Trophoblast cell (in vitro differentiated cells and primary cell): ENCODE measurements at regions not wholly inside any gene's neighbourhood (a gene's known extent, or its start where the extent isn't known, plus 50 kb on each side); places are given as distances from the start of the nearest gene placed in this dataset.

Experiments used
- DNase-seq, 2 donors: peaks; one replicate each; pipeline ENCODE4 v3.0.0-alpha.2; 2016
- H2AFZ ChIP-seq: 2 replicates; pipeline ENCODE4 v1.6.1; 2013; ENCODE audit warnings: low read length, moderate library complexity, mild to moderate bottlenecking; ENCODE audit not compliant: insufficient read depth, poor library complexity
- H2AK5ac ChIP-seq: 2 replicates; pipeline ENCODE4 v1.6.1; 2013; ENCODE audit warnings: mild to moderate bottlenecking, low read length
- H2BK120ac ChIP-seq: 2 replicates; pipeline ENCODE4 v1.6.1; 2013; ENCODE audit warnings: low read length, mild to moderate bottlenecking, moderate library complexity; ENCODE audit not compliant: insufficient read depth, poor library complexity
- H2BK12ac ChIP-seq: 2 replicates; pipeline ENCODE4 v1.6.1; 2013; ENCODE audit warnings: mild to moderate bottlenecking, low read length, moderate library complexity
- H2BK5ac ChIP-seq: 2 replicates; pipeline ENCODE4 v1.6.1; 2013; ENCODE audit warnings: low read length, low read depth, moderate library complexity, mild to moderate bottlenecking; ENCODE audit not compliant: poor library complexity
- H3K14ac ChIP-seq: 2 replicates; pipeline ENCODE4 v1.6.1; 2013; ENCODE audit warnings: mild to moderate bottlenecking, low read length
- H3K18ac ChIP-seq: 2 replicates; pipeline ENCODE4 v1.6.1; 2013; ENCODE audit warnings: mild to moderate bottlenecking, low read length
- H3K23ac ChIP-seq: 2 replicates; pipeline ENCODE4 v1.6.1; 2013; ENCODE audit warnings: low read length
- H3K27ac ChIP-seq: 2 replicates; pipeline ENCODE4 v1.5.1; 2013; ENCODE audit warnings: low read depth, mild to moderate bottlenecking, inconsistent platforms, low read length, moderate library complexity
- H3K27me3 ChIP-seq: 2 replicates; pipeline ENCODE4 v1.6.1; 2013; ENCODE audit warnings: inconsistent platforms, mild to moderate bottlenecking, low read length, moderate library complexity; ENCODE audit not compliant: insufficient read depth
- H3K36me3 ChIP-seq, 2 experiments: 1 replicate in 1 of 2; 2 replicates in 1 of 2; pipeline ENCODE4 v1.6.1; 2013; ENCODE audit warnings: low read length in 2 of 2, mild to moderate bottlenecking in 2 of 2, moderate library complexity in 1 of 2; ENCODE audit not compliant: insufficient read depth in 2 of 2, control insufficient read depth in 1 of 2
- H3K4ac ChIP-seq: 2 replicates; pipeline ENCODE4 v1.6.1; 2013; ENCODE audit warnings: low read depth, mild to moderate bottlenecking, low read length, moderate library complexity
- H3K4me1 ChIP-seq, 2 experiments: 1 replicate in 1 of 2; 2 replicates in 1 of 2; pipeline ENCODE4 v1.6.1; 2013; ENCODE audit warnings: low read length in 2 of 2, mild to moderate bottlenecking in 2 of 2, moderate library complexity in 1 of 2; ENCODE audit not compliant: insufficient read depth in 2 of 2, control insufficient read depth in 1 of 2
- H3K4me2 ChIP-seq: 2 replicates; pipeline ENCODE4 v1.6.1; 2013; ENCODE audit warnings: inconsistent platforms, mild to moderate bottlenecking, low read length, moderate library complexity
- H3K4me3 ChIP-seq: 2 replicates; pipeline ENCODE4 v1.5.1; 2013; ENCODE audit warnings: mild to moderate bottlenecking, low read depth, low read length, inconsistent platforms
- H3K79me1 ChIP-seq: one replicate; pipeline ENCODE4 v1.6.1; 2013; ENCODE audit warnings: low read length
- H3K79me2 ChIP-seq: 2 replicates; pipeline ENCODE4 v1.6.1; 2013; ENCODE audit warnings: low read length, mild to moderate bottlenecking; ENCODE audit not compliant: control insufficient read depth, insufficient read depth, poor library complexity
- H3K9ac ChIP-seq: 2 replicates; pipeline ENCODE4 v1.6.1; 2013; ENCODE audit warnings: mild to moderate bottlenecking, low read length
- H3K9me3 ChIP-seq: 2 replicates; pipeline ENCODE4 v1.6.1; 2013; ENCODE audit warnings: low read depth, mild to moderate bottlenecking, control low read depth, inconsistent platforms, low read length; ENCODE audit not compliant: insufficient read depth
- H4K12ac ChIP-seq: 2 replicates; pipeline ENCODE4 v1.6.1; 2013; ENCODE audit warnings: low read depth, mild to moderate bottlenecking, low read length, moderate library complexity
- H4K8ac ChIP-seq: 2 replicates; pipeline ENCODE4 v1.6.1; 2013; ENCODE audit warnings: low read depth, mild to moderate bottlenecking, low read length, moderate library complexity
- H4K91ac ChIP-seq: one replicate; pipeline ENCODE4 v1.6.1; 2013; ENCODE audit warnings: low read depth, mild to moderate bottlenecking, low read length, moderate library complexity
- WGBS: extraction: QIAGEN DNeasy Blood & Tissue Kit; methylation state at CpG from one replicate; pipeline ENCODE4 v1.1.7; 2013; ENCODE audit warnings: missing lambda C conversion rate; ENCODE audit not compliant: insufficient read length, insufficient coverage; ENCODE audit errors: extremely low coverage; 5-methylcytosine and 5-hydroxymethylcytosine counted together

GRCh38 chr4:98741952-98742351 lies 83.5 kb upstream of the TSPAN5 start:
- H3K4me3 ChIP-seq: no peak overlapping the region
- no peak overlapping the region for H3K23ac ChIP-seq
- H3K4me1 ChIP-seq: peaks cover 0 to 3% of the 10 kb centered on the region in 2 experiments
- no peaks in the 10 kb centered on the region for H3K9me3 ChIP-seq
- H3K79me2 ChIP-seq: no peaks in the 10 kb centered on the region
- H3K36me3 ChIP-seq: no peaks in the 10 kb centered on the region
- H4K12ac ChIP-seq: no peak overlapping the region
- no peak overlapping the region for H3K14ac ChIP-seq
- no peak overlapping the region for H2BK5ac ChIP-seq
- no peak overlapping the region for H4K8ac ChIP-seq
- no peak overlapping the region for H2AFZ ChIP-seq
- H3K79me1 ChIP-seq: peaks cover 2% of the 10 kb centered on the region
- H2AK5ac ChIP-seq: no peak overlapping the region
- no peak overlapping the region for H3K27ac ChIP-seq
- no peak overlapping the region for H3K4me2 ChIP-seq
- H2BK12ac ChIP-seq: no peak overlapping the region
- H3K27me3 ChIP-seq: no peaks in the 10 kb centered on the region
- no peak overlapping the region for H4K91ac ChIP-seq
- H3K18ac ChIP-seq: no peak overlapping the region
- H2BK120ac ChIP-seq: no peak overlapping the region
- no CpG with 5 or more reads among the region's 7 CpGs for WGBS
- peak in 1 of 2 donors; percentile 30 for DNase-seq
- no peak overlapping the region for H3K9ac ChIP-seq
- no peak overlapping the region for H3K4ac ChIP-seq

- Histone ChIP-seq H2BK5ac (no peak overlapping the region), H3K36me3 (no peaks in the 10 kb centered on the region), H2BK12ac (no peak overlapping the region), H3K4me3 (no peak overlapping the region), H3K4ac (no peak overlapping the region), H3K23ac (no peak overlapping the region), H4K91ac (no peak overlapping the region), H2BK120ac (no peak overlapping the region), H3K4me2 (no peak overlapping the region), H3K79me2 (no peaks in the 10 kb centered on the region), H3K4me1 (peaks cover 0 to 5% of the 10 kb centered on the region in 2 experiments), H3K18ac (no peak overlapping the region), H3K14ac (no peak overlapping the region), H3K27ac (no peak overlapping the region), H3K9me3 (peaks cover 2% of the 10 kb centered on the region), H3K79me1 (peaks cover 2% of the 10 kb centered on the region), H2AK5ac (no peak overlapping the region), H4K12ac (no peak overlapping the region), H3K9ac (no peak overlapping the region), H4K8ac (no peak overlapping the region), H3K27me3 (no peaks in the 10 kb centered on the region), H2AFZ (no peak overlapping the region)
- WGBS: no CpG with 5 or more reads among the region's 6 CpGs
- no peak for DNase-seq
Measured at GRCh38 chr4:98739751-98740150, 81.3 kb upstream of the TSPAN5 start.

GRCh38 chr4:98733601-98734000 lies 75.2 kb upstream of the TSPAN5 start:
- Histone ChIP-seq H3K4me3 (no peak overlapping the region), H2AK5ac (no peak overlapping the region), H3K23ac (no peak overlapping the region), H4K12ac (no peak overlapping the region), H3K27ac (no peak overlapping the region), H3K18ac (no peak overlapping the region), H2AFZ (no peak overlapping the region), H2BK12ac (no peak overlapping the region), H3K9ac (no peak overlapping the region), H3K14ac (no peak overlapping the region), H4K8ac (no peak overlapping the region), H4K91ac (no peak overlapping the region), H2BK120ac (no peak overlapping the region), H3K36me3 (no peaks in the 10 kb centered on the region), H3K79me1 (no peaks in the 10 kb centered on the region), H3K4ac (no peak overlapping the region), H3K4me1 (peaks cover 0 to 2% of the 10 kb centered on the region in 2 experiments), H2BK5ac (no peak overlapping the region), H3K27me3 (no peaks in the 10 kb centered on the region), H3K79me2 (no peaks in the 10 kb centered on the region), H3K4me2 (no peak overlapping the region), H3K9me3 (peaks cover 2% of the 10 kb centered on the region)
- no peak for DNase-seq

GRCh38 chr4:98728871-98729270 lies 70.5 kb upstream of the TSPAN5 start:
- no peak overlapping the region for H3K4me3 ChIP-seq
- H2AFZ ChIP-seq: no peak overlapping the region
- H3K4ac ChIP-seq: no peak overlapping the region
- H2BK120ac ChIP-seq: no peak overlapping the region
- H3K27ac ChIP-seq: no peak overlapping the region
- H2AK5ac ChIP-seq: no peak overlapping the region
- H3K23ac ChIP-seq: no peak overlapping the region
- H3K79me2 ChIP-seq: no peaks in the 10 kb centered on the region
- no peak overlapping the region for H2BK5ac ChIP-seq
- H4K12ac ChIP-seq: no peak overlapping the region
- no peak overlapping the region for H3K9ac ChIP-seq
- H4K8ac ChIP-seq: no peak overlapping the region
- no peak overlapping the region for H3K14ac ChIP-seq
- H3K36me3 ChIP-seq: no peaks in the 10 kb centered on the region
- no peak overlapping the region for H2BK12ac ChIP-seq
- DNase-seq: no peak
- H3K9me3 ChIP-seq: no peaks in the 10 kb centered on the region
- no peak overlapping the region for H3K18ac ChIP-seq
- no peaks in the 10 kb centered on the region for H3K79me1 ChIP-seq
- WGBS: no CpG with 5 or more reads among the region's 1 CpG
- H3K4me1 ChIP-seq: peaks cover 0 to 3% of the 10 kb centered on the region in 2 experiments
- no peaks in the 10 kb centered on the region for H3K27me3 ChIP-seq
- no peak overlapping the region for H3K4me2 ChIP-seq
- H4K91ac ChIP-seq: no peak overlapping the region
